ENCODE measurements at regions not wholly inside any gene's neighbourhood (a gene's known extent, or its start where the extent isn't known, plus 50 kb on each side); places are given as distances from the start of the nearest gene placed in this dataset.
"Not testable (repeated sequence)": the region's sequence is repeated elsewhere in the genome, so short reads cannot be mapped to it uniquely, and the experiment has no call there.

DNA sequence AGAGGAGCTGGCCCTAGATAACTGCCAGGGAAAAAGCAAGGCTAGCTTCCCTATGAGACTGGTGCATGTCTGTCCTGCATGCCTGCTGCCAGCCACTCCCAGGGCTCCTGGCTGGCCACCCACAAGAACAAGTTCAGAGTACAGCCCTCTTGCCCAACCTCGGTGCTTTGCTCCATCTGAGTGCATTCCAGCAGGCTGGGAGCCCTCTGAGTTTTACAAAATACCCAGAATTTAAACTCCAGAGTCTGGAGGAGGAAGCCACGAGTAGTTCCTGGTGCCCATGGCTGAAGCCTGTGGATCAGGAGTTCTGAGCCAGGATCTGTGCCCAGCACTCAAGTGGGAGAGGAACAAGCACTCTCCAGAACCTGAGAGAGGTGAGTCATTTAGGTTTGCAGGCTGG lies 111.6 kb downstream of the MAGEE2 start:
- DNase-seq, result no peak

DNA sequence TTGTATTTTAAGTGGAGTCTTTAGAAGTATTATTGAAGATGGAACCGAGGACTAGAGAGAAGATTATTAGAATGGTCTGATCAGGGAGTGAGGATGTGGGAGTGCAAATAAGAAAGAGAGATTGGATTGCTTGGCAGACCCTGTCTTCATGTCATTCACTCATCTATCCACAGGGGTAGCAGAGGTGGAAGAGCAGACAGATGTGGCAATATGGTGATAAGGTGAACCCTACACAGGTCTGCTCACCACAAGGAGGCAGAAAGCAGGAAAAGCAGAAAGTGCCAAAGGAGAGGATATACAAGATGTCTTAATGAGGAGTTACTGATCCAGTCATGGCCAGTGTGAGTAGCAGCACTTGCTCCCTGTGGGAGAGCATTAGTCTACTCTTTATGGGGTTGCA lies 129.4 kb downstream of the MAGEE2 start:
- no peak for DNase-seq

DNA sequence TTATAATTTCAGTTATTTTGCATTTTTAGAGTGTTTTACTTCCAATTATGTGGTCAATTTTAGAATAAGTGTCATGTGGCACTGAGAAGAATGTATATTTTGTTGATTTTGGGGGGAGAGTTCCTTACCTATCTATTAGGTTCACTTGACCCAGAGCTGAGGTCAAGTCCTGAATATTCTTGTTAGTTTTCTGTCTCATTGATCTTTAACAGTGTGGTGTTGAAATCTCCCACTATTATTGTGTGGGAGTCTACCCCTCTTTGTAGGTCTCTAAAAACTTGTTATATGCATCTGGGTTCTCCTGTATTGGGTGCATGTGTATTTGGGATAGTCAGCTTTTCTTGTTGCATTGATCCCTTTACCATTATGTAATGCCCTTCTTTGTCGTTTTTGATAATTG lies 127.0 kb upstream of the ZDHHC15 start:
- DNase-seq, result no peak

DNA sequence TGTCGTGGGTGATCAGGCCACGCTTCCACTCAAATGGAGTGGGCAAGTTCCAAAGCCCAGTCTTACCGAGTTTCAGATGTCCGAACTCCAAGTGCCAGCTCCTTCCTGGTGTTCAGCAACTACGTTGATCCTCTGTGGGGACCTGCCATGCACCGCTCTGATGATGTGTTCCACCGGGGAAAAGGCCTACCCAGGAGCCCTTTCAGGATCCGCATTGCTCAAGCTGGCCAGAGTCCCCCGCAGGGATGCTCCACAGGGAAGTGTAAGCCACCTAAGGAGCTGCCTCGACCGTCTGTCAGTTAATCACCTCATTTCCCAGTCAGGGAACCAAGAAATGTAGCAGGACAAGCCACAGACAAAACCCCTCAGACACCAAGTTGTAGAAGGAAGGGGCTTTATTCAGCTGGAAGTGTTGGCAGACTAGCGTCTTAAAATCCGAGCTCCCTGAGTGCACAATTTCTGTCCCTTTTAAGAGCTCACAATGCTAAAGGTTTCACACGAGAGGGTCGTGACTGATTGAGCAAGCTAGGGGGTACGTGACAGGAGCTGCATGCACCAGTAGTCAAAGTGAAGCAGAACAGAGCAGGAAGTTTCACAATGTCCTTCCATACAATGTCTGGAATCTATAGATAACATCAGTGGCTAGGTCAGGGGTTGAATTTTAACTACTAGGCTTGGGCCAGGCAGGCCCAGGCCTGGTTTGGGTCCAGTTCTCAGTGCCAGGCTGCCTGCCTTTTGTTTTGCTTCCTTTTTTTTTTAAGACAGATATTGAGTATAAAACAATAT lies 126.2 kb upstream of the ZDHHC15 start:
- no peak for DNase-seq

DNA sequence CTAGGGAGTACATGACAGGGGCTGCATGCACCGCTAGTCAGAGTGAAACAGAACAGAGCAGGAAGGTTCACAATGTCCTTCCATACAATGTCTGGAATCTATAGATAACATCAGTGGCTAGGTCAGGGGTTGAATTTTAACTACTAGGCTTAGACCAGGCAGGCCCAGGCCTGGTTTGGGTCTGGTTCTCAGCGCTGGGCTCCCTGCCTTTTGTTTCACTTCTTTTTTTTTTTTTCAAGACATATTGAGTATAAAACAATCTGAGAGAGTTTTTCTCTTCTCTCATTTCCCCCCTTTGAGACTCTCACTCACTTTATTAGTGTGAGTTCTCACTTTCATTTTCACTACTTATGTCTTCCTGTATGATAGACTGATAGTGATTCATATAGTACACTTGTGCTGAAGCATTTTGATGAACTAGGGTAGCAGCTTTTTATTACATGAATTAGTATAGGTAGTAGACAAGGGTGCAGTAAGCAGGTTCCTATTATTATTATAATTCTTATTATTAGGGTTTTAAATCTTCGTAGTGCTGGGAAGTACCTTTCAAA lies 120.0 kb upstream of the ZDHHC15 start:
- no peak for DNase-seq

DNA sequence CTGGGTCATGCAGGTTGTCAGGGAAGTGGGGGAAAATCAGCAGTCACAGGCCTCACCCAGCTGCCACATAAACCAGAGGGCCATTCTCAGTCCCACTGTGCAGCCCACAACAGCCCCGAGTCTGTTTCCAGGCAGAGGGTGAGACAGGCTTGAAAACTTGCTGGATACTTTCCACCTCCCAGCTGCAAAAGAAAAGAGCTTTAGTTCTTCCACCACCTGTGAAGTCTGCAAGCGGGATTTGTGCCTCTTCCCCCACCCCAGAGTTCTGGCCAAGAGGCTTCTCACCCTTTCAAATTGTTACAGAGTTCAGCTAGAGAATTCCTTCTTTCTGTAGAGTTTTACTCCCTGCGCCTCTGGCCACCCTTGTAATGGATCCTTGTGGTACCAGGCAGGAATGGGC lies 115.5 kb upstream of the ZDHHC15 start:
- DNase-seq, result no peak

DNA sequence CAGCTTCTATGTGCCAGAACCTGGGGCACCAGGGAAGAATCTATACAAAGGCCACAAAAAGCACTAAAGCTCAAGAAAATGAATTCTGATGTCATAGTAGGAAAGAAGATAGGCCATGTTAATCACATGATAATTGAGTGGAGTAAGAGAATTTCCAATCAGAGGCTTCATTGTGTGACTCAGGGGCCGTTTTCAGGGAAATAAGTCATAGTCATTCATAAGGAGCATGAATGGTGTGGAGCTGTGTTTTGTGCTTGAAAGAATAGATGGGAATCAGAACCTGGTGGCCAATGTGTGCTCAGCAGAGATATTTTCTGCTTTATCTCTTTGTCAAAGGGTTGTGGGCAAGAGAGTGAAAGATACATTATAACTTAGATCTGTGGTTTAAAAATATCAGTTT lies 102.4 kb upstream of the ZDHHC15 start:
- no peak for DNase-seq

DNA sequence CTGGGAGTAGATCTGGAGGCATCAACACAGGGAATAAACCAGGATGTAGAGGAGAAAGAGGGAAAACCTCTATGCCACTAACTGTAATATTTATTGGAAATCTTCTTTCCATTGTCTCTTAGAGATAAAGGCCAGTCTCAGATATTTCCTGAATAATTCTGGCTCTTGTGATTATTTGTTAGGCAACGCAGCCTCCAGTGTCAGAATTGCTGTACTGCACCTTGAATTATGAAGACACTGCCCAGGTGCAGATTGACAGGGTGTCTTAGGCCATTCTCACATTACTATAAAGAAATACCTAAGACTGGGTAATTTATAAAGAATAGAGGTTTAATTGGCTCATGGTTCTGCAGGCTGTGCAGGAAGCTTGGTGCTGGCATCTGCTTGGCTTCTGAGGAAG lies 100.7 kb upstream of the ZDHHC15 start:
- DNase-seq, result no peak

DNA sequence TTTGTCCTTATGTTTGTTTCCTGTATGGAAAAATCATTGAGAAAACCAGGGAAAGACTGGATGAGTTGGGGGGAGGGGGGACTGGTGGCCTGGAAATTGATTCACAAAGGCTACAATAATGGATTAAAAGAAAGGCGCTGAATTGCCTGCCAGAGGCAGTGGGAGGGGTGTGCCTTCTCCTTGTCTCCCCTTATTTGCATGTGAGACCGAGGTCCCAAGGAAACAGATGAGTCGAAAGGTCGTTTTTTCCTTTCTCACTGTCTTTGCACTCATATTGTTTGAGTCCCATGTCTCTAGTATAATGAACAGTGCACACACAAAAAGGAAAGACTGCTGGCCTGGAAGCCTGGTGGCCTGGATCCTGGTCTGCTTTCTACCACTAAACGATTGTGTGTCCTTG lies 86.6 kb upstream of the ZDHHC15 start:
- DNase-seq, result no peak

DNA sequence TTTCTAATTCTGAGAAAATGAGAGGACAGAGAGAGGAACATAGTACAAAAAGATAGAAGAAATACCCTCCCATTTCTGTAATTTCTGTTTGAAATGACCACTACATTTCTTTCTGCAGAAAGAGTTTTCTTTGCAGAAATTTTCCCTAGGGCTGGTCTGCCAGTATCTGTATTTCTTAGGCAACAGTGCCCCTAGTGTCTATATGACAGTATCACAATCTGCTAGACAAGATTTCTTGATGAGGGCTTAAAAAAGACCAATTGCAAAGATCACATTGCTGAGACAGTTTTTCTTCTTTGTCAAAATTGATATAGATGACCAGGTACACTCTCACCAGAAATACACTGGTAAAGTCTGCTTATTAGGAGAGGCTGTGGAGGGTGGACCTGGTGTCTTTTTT lies 81.0 kb upstream of the ZDHHC15 start:
- peak in 1 of 2 donors; percentile 28 for DNase-seq

DNA sequence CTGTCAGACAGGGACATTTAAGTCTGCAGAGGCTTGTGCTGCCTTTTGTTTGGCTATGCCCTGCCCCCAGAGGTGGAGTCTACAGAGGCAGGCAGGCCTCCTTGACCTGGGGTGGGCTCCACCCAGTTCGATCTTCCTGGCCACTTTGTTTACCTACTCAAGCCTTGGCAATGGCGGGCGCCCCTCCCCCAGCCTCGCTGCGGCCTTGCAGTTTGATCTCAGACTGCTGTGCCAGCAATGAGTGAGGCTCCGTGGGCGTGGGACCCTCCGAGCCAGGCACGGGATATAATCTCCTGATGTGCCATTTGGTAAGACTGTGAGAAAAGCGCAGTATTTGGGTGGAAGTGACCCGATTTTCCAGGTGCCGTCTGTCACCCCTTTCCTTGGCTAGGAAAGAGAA lies 79.2 kb upstream of the ZDHHC15 start:
- DNase-seq, result not testable (repeated sequence)

DNA sequence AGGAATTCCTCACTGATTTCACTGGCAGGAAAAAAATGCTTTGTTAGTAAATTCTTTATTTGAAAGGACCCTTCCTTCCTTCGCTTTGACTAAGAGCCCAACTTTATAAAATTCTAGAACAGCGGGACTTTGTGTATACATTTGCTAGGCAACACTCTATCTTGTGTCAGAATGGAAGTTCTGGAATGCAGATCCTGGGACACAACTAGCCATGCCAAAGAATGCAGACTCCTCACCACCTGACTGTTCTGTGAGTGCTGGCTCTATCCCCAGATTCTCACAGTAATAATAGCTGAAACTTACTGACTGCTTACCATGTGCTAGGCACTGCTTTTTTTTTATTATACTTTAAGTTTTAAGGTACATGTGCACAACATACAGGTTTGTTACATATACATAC lies 73.3 kb upstream of the ZDHHC15 start:
- DNase-seq, result no peak

DNA sequence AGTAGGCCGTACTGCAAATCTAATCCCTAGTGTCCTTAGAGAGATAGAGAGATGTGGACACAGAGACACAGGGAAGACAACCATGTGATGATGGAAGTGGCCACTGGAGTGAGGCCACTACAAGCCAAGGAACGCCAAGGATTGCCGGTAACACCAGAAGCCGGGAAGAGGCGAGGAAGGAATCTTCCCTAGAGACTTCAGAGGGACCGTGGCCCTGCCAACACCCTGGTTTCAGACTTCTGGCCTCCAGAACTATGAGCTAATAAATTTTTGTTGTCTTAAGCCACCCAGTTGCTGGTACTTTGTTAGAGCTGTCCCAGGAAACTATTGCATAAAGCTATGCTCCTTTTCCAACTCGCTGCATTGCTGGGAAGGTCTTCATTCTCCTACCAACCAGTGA lies 70.3 kb upstream of the ZDHHC15 start:
- not testable (repeated sequence) for DNase-seq

DNA sequence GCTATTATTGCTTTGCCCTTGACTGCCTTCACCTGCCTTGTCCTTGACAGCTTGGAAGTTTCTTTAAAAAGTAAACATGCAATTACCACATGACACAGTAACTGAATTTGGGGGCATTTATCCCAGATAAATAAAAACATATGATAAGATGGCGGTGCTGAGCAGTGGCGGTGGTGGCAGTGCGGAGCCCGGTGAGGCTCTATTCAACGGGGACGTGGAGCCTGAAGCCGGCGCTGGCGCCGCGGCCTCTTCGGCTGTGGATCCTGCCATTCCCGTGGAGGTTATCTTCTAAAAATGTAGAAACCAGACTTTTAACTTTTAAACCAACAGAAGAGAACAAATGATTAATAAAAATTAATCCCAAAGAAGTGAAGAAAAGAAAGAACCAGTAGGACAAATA lies 59.7 kb upstream of the ZDHHC15 start:
- no peak for DNase-seq
